ENCODE measurements at regions not wholly inside any gene's neighbourhood (a gene's known extent, or its start where the extent isn't known, plus 50 kb on each side); places are given as distances from the start of the nearest gene placed in this dataset.

DNA sequence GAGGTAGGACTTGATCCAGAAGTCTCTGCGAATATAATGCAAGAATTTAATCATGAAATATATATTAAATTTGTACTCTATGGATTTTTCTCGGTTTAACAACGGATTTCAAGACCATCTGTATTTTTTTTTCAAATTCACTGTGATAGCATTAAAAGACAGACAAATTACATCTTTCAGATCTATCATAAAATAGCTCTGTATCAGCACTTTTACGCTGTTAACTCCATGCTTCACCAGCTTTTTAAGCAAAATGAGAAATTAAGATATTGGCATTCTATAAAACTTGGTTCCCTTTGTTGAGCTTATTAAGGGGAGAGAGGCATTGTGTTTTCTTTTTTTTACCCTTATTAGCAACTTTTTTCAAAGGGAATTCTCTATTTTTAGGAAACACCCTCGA is 1377.6 kb upstream of the NXPH2 start:
- intact Hi-C loops (cut with micrococcal nuclease) (no loop called here), in situ Hi-C loops (cut with MboI) (no loop called here)
- DNase-seq (ENCODE audit: extremely low read depth in 1 of 4, low spot score in 3 of 4) (no peak), ATAC-seq (no peak), FAIRE-seq (no peak)
- Histone ChIP-seq H4K20me1 (replicated peaks; ENCODE audit: control insufficient read depth, insufficient read depth, low read length) (no peaks in the 10 kb centered on the region), H3K9me1 (ENCODE audit: control insufficient read depth, insufficient read depth, low read length) (no peaks in the 10 kb centered on the region), H3K4me2 (ENCODE audit: insufficient read depth, low read length) (no peak overlapping the region), H3K9ac (ENCODE audit: insufficient read depth in 1 of 2, low read depth in 2 of 2, low read length in 2 of 2) (no peak overlapping the region), H2AFZ (ENCODE audit: low read depth, low read length) (no peak overlapping the region), H3K36me3 (ENCODE audit: control insufficient read depth, insufficient read depth, low read length) (no peaks in the 10 kb centered on the region), H3K79me2 (ENCODE audit: control insufficient read depth, insufficient read depth, low read length) (no peaks in the 10 kb centered on the region), H3K4me3 (no peak overlapping the region), H3K27ac (ENCODE audit: extremely low read depth, low read depth, low read length) (no peak overlapping the region), H3K27me3 (ENCODE audit: control insufficient read depth in 2 of 2, insufficient read depth in 2 of 2, low read length in 2 of 2) (no peaks in the 10 kb centered on the region), H3K4me1 (replicated peaks in 1 of 2; ENCODE audit: control insufficient read depth in 2 of 2, insufficient read depth in 2 of 2, low read length in 2 of 2) (no peaks in the 10 kb centered on the region), H3K9me3 (replicated peaks; ENCODE audit: control insufficient read depth, insufficient read depth, low read depth, low read length) (no peaks in the 10 kb centered on the region)
- ChIA-PET POLR2A (no interaction called here), CTCF (ENCODE audit: low intra/inter-chr PET ratio) (no interaction called here)
- no TSS peak for BruUV-seq (replicated peaks)
- TF ChIP-seq ZNF785 (CRISPR knock-in tag; IDR thresholded peaks at IDR 0.05) (no peak), BCOR (IDR thresholded peaks at IDR 0.05) (no peak), TBL1XR1 (IDR thresholded peaks at IDR 0.05; ENCODE audit: low read length in 2 of 2) (no peak), PHB2 (IDR thresholded peaks at IDR 0.05; ENCODE audit: low read depth) (no peak), ELK3 (CRISPR knock-in tag; IDR thresholded peaks at IDR 0.05) (no peak), ZNF696 (CRISPR knock-in tag; conservative IDR thresholded peaks at IDR 0.05) (no peak), ZNF717 (CRISPR knock-in tag; IDR thresholded peaks at IDR 0.05) (no peak), ZKSCAN3 (CRISPR knock-in tag; IDR thresholded peaks at IDR 0.05) (no peak), SMARCB1 (IDR thresholded peaks at IDR 0.05; ENCODE audit: insufficient read length, low read depth) (no peak), ZNF57 (CRISPR knock-in tag; IDR thresholded peaks at IDR 0.05) (no peak)
- TF ChIP-seq, protein P1, sequence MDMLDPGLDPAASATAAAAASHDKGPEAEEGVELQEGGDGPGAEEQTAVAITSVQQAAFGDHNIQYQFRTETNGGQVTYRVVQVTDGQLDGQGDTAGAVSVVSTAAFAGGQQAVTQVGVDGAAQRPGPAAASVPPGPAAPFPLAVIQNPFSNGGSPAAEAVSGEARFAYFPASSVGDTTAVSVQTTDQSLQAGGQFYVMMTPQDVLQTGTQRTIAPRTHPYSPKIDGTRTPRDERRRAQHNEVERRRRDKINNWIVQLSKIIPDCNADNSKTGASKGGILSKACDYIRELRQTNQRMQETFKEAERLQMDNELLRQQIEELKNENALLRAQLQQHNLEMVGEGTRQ (CRISPR knock-in tag; IDR thresholded peaks at IDR 0.05) = no peak
- 3% methylated on average over 5 of the region's 5 CpGs for WGBS (ENCODE audit: insufficient coverage, low coverage, missing lambda C conversion rate)
